IMR-90 (cell line): ENCODE measurements at regions not wholly inside any gene's neighbourhood (a gene's known extent, or its start where the extent isn't known, plus 50 kb on each side); places are given as distances from the start of the nearest gene placed in this dataset.

ENCODE experiments used
- CEBPB ChIP-seq: IDR thresholded peaks from 2 replicates; pipeline ENCODE4 v1.6.1; 2012; ENCODE audit warnings: low read depth, low read length, improper control_type of control experiment
- CTCF ChIP-seq: conservative IDR thresholded peaks from 2 replicates; pipeline ENCODE4 v1.5.1; 2012; ENCODE audit warnings: mild to moderate bottlenecking, low read depth, low read length, improper control_type of control experiment
- ELK1 ChIP-seq: fragments of 150-350 bp; IDR thresholded peaks from 2 replicates; pipeline ENCODE4 v1.6.1; 2016; ENCODE audit warnings: low read depth, mild to moderate bottlenecking, low read length, moderate library complexity, borderline replicate concordance
- FOS ChIP-seq: fragments of 150-350 bp; IDR thresholded peaks from 2 replicates; pipeline ENCODE4 v1.6.1; 2016; ENCODE audit warnings: low read depth, low read length
- MAZ ChIP-seq: IDR thresholded peaks from 2 replicates; pipeline ENCODE4 v1.6.1; 2012; ENCODE audit warnings: low read depth, mild to moderate bottlenecking, low read length, improper control_type of control experiment, moderate library complexity, borderline replicate concordance
- MXI1 ChIP-seq: IDR thresholded peaks from 2 replicates; pipeline ENCODE4 v1.6.1; 2012; ENCODE audit warnings: low read depth, mild to moderate bottlenecking, low read length, moderate library complexity, borderline replicate concordance
- POLR2A ChIP-seq: IDR thresholded peaks from 2 replicates; pipeline ENCODE4 v1.6.1; 2012; ENCODE audit warnings: mild to moderate bottlenecking, low read depth, low read length
- RAD21 ChIP-seq: IDR thresholded peaks from 2 replicates; pipeline ENCODE4 v1.6.1; 2012; ENCODE audit warnings: low read length, improper control_type of control experiment
- SMC3 ChIP-seq: fragments of 150-350 bp; IDR thresholded peaks from 2 replicates; pipeline ENCODE4 v1.6.1; 2016; ENCODE audit warnings: low read depth, mild to moderate bottlenecking, antibody characterized with exemption, low read length, moderate library complexity
- USF2 ChIP-seq: fragments of 150-350 bp; IDR thresholded peaks from 2 replicates; pipeline ENCODE4 v1.6.1; 2017; ENCODE audit warnings: mild to moderate bottlenecking, antibody characterized with exemption, low read length, low read depth

GRCh38 chr5:28862860-28863196, 1824.4 kb upstream of the CDH9 start:
- no peak for TF ChIP-seq SMC3
- TF ChIP-seq RAD21: no peak
- TF ChIP-seq CTCF: no peak
- TF ChIP-seq CEBPB: no peak
- TF ChIP-seq POLR2A: no peak
- TF ChIP-seq FOS: no peak
- TF ChIP-seq ELK1: no peak
- TF ChIP-seq MAZ: no peak
- no peak for TF ChIP-seq MXI1
- TF ChIP-seq USF2: no peak
